VCaP (cell line): ENCODE measurements at regions not wholly inside any gene's neighbourhood (a gene's known extent, or its start where the extent isn't known, plus 50 kb on each side); places are given as distances from the start of the nearest gene placed in this dataset.

Experiments
- H3K27ac ChIP-seq: fragments of 450-650 bp; 2 replicates; pipeline ENCODE4 v1.5.1; 2017
- TF ChIP-seq, protein P1 (sequence below): fragments of 450-650 bp; conservative IDR thresholded peaks from 2 replicates; pipeline ENCODE4 v1.5.1; 2017; ENCODE audit warnings: mild to moderate bottlenecking, moderate library complexity

DNA sequence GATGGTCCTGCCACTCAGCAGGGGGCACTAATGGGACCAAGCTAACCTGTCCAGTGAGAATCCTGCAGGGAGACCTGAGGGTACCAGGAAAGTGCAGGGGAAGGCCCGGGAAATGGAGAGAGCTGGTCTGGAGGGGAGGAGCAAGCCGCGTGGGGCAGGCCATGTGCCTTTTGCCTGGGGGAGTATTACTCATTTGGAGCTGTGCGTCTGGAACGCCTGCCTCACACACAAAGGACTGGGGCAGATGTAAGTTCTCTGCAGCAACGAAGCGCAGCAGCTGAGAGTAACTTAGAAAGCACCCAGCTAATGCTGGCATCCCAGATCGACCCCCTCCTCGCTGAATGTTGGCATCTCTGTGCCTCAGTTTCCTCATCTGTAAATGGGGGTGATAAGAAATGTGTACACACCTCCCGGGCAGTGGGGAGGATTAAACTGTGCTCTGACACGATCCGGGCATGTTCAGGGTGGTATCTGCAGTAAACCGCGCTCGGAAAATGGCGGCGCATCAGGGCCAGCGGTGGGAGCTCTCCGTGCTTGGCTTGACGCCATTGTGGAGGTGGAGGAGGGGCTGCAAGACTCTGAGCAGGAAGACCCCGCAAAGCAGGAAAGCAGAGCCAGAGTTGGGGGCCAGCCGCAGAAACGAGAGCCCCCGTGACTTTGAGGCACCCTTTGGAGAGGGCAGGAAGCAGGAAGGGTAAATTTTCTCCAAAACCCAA lies 212.5 kb downstream of the NPHP4 start:
- TF ChIP-seq, protein P1, sequence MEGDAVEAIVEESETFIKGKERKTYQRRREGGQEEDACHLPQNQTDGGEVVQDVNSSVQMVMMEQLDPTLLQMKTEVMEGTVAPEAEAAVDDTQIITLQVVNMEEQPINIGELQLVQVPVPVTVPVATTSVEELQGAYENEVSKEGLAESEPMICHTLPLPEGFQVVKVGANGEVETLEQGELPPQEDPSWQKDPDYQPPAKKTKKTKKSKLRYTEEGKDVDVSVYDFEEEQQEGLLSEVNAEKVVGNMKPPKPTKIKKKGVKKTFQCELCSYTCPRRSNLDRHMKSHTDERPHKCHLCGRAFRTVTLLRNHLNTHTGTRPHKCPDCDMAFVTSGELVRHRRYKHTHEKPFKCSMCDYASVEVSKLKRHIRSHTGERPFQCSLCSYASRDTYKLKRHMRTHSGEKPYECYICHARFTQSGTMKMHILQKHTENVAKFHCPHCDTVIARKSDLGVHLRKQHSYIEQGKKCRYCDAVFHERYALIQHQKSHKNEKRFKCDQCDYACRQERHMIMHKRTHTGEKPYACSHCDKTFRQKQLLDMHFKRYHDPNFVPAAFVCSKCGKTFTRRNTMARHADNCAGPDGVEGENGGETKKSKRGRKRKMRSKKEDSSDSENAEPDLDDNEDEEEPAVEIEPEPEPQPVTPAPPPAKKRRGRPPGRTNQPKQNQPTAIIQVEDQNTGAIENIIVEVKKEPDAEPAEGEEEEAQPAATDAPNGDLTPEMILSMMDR = no peak
- no peak overlapping the region for H3K27ac ChIP-seq

DNA sequence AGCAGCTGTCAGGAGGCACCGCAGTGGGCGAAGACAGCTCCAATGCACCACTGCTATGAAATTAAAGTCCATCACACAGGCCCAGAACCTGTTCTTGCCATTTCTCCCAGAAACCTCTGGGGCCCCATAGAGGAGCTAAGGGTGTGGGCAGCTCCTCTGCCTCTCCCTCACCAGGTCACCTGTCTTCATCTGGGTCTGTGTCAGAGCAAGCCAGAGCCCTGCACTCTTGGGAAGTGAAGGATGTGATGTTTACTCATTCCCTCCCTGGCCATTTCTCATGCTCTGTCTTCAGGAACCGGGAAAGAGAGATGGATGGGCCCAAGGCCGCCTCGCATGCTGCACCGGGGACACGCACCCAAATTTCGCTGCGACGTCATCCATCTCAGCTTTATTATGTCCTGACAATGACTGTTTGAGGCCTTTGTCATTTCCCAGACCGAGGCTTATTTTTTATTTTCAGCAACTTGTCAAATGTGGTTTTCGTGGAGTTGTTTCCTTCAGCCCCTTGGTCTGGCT lies 216.1 kb downstream of the NPHP4 start:
- H3K27ac ChIP-seq = no peak overlapping the region
- TF ChIP-seq, protein P1 = no peak

DNA sequence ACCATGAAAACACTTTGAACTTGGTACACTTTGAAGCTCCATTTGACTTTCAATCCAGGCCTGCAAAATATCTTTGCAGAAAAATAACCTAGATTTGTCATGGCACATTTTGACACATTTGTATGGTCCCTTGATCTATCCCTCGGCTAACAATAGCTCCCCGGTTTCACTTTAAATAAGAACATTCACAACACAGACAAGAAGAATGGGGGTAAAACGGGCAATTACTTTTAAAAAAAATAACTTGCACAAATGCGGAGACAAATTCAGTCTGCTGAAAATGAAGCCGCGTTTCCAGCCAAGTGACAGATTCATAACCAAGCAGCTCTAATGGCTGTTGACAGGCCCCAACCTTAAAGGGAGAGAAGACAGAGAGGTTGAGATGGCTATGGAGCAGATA lies 218.2 kb downstream of the NPHP4 start:
- H3K27ac ChIP-seq = no peak overlapping the region
- TF ChIP-seq, protein P1 = no peak

DNA sequence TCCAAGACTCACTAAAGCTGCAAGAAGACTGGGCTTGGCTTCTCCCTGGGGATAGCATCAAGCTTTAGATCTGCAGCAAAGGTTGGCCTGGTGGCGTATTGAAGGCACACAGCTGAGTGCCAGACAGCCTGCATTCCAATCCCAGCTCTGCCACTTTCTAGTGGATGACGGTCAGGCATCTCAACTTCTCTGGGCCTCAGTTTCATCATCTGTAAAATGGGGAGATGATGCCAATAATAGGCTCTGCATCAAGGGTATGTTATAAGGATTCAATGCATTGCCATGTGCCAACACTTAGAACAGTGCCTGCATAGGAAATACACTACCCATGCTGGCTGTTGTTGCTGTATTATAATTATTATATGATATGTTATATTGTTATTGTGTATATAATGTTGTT lies 220.4 kb downstream of the NPHP4 start:
- TF ChIP-seq, protein P1 = no peak
- H3K27ac ChIP-seq = no peak overlapping the region

DNA sequence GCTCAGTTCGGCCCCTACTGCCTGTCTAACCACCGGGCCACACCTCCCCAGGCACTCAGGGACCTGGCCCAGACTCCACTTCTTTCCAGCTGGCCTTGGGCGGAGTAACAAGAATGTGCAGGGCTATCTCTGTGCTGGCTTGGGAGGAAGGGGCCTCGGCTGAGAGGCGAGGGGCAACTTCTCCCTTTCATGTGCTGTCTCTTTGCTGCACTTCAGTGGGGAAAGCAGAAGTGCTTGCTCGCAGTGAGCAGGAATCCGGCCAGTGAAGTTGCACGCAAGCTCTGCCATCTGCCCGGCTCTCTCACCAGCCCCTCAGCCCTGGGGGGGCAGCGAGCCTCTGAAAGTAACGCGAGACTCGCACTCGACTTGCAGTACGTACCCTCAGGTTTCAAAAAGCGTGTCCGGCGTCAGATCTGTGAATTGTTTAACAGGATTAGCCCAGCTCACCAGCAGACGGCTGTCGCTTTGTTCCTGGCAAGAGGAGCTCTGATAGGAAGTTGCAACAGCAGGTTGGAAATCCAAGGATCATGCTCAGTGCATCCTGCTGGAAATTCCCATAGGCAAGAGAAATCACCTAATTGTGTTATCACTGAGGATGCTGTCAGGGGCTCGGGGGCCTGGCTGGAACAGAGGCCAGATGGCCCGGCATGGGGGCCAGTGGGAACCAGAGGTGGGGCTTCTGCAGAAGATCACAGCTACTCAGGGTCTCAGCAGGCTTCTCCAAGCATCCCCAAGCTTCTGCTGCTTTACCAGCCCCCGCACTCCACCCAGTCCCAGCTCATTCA lies 221.1 kb downstream of the NPHP4 start:
- H3K27ac ChIP-seq = no peak overlapping the region
- TF ChIP-seq, protein P1 = no peak

DNA sequence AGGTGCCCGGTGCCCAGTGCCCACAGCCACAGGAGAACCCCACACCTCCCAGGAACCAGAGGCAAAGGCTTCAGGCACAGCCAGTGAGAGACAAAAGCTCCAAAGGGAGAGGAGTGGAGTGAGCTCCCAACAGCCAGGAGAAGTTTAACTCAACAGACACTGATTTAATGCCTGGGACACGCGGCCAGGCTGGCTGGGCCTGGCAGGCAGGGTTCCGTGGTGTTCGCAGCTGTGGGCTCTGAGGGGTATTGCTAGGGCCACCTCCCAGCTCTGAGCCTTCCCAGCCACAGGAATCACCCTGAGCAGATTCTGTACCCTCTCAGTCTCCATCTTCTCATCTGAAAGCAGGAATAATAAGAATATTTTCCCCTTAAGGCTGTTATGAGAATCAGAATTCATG lies 222.5 kb downstream of the NPHP4 start:
- H3K27ac ChIP-seq = no peak overlapping the region
- TF ChIP-seq, protein P1 = no peak

DNA sequence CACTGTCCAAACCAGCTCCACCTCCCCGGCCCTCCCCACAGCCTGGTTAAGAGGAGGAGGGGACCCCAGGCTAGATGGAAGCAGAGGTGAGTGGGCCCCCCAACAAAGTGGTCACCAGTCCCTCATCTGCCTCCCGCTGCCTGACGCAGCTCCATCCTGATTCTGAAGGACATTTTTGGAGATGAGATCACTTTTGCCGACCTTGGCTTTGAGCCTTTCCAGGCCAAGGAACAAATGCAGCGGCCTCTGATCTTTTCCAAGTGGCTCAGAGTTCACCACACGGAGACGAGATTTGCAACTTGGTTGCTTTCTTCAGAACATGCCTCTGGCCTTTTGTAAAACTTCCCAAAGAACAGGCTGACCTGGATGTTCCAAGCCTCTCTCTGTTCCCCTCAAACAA lies 223.1 kb downstream of the NPHP4 start:
- H3K27ac ChIP-seq = no peak overlapping the region
- TF ChIP-seq, protein P1 = no peak
